HG03520 (cell line): ENCODE measurements at regions not wholly inside any gene's neighbourhood (a gene's known extent, or its start where the extent isn't known, plus 50 kb on each side); places are given as distances from the start of the nearest gene placed in this dataset.

Source experiments
- ATAC-seq: cut with Tn5 transposase; IDR thresholded peaks from one replicate; pipeline ENCODE4 v1.9.1; 2021; ENCODE audit warnings: mild to moderate bottlenecking, moderate library complexity; ENCODE audit not compliant: unreplicated experiment

DNA sequence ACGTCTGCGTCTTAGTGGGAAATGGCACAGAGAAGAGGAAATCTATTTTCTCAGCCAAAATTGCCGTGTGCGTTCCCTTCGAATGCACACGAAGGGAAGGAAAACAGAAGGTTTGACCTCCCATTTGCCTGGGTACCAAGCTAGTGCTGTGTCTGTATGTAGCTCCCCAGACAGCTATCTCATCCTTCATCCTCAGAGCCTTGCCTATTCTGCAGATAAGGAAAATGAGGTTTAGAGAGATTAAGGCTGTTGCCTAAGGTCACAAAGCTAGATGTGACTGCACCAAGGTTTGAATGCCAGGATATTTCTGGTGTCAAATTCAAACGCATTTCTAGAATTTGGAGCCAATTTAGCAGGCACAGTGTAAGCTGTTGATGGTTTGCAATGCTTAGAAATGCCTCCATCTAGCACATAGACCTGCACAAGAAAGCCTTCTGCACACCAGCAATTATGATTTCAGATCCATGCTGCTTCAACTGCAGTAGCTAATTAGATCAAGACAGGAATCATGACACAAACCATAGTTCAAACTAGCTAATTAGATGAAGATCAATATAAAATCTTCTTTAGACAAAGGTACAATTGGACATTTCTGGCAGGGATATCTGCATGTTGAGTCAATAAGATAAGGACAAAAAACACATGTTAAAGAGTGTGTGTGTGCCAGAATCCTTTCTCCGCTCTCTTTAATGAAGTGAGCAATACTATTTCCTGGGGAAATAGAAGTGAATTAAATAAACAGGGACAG is 115.1 kb downstream of the CMPK2 start:
- no peak for ATAC-seq

DNA sequence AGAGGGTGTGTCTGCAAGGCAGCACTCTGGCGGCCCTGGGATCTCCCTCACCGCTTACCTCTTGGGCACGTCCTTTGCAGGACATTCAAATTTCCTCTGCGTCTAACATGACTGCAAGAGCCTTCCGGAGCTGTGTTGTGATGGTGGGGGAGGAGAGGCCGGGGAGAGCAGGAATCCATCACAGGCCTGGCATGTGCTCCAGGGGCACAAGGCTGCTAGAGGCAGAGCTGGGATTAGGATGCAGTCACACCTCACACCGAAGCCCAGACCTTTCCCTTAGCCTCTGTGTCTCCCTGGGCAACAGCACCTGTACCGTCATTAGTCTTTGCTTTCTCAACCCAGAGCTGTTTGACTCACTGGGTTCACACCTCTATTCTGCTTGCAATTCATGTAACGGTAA is 111.3 kb downstream of the CMPK2 start:
- ATAC-seq, result no peak

DNA sequence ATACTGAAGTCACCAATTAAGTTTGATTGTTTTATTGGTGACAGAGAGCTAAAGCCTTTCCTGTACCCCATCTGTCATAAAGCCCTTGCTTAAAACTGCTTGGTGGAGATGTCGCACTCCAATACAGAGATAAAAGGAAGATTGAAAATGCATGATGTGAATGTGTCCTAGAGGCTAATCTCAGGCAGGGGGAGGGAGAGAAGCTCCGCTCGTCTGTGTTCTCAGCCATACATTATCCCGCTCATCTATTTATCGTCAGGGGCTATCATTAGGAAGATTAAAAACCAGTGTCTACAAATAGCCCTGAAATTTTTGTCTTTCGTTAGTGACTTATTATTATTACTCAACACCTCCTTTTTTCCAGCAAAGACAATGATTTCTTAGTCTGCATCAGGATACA is 110.3 kb downstream of the CMPK2 start:
- no peak for ATAC-seq

DNA sequence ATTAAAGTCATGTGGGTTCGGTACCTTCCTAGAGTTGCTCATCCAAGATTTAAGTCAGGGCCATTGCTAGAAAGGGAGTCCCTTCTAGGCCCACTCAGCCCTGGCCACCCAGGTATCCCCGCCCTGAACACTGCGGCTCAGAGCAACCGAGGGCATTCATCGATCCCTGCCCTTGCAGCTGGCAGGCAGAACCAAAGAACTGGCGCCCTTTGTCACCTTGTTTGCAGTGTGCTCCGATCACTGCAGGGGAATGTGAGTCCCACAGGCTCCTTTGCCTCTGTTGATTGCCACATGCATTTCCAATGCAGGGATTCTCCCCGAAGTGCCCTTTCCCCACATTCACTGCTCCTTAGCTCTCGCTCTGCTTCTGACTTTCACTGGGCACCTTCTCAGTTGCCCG is 108.5 kb downstream of the CMPK2 start:
- ATAC-seq, result no peak

DNA sequence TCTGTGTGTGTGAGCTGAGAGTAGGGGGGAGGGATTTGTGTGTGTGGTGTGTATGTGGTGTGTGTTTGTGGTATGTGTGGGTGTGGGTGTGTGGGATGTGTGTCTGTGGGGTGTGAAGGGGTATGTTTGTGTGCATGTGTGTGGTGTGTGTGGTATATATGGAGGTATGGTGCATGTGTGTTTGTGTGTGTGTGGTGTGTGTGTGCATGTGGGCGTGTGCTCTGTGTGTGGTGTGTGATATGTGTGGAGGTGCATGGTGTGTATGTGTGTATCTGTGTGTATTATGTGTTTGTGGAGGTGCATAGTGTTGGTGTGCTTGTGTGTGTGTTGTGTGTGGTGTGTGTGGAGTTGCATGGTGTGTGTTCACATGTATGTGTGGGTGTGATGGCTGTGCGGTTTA is 106.0 kb downstream of the CMPK2 start:
- no peak for ATAC-seq

DNA sequence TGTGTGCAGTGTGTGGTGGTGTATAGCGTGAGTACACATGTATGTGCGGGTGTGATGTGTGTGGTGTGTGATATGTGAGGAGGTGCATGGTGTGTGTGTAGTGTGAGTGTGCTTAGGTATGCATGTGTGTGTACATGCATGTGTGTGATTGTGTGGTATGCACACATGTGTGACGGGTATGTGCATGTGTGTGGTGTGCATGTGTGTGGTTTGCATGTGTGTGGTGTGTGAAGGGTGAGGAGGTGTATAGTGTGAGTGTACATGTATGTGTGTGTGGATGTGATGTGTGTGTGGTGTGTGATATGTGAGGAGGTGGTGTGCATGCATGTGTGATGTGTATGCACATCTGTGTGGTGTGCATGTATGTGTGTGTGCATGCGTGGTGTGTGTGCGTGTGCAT is 105.6 kb downstream of the CMPK2 start:
- ATAC-seq, result no peak

DNA sequence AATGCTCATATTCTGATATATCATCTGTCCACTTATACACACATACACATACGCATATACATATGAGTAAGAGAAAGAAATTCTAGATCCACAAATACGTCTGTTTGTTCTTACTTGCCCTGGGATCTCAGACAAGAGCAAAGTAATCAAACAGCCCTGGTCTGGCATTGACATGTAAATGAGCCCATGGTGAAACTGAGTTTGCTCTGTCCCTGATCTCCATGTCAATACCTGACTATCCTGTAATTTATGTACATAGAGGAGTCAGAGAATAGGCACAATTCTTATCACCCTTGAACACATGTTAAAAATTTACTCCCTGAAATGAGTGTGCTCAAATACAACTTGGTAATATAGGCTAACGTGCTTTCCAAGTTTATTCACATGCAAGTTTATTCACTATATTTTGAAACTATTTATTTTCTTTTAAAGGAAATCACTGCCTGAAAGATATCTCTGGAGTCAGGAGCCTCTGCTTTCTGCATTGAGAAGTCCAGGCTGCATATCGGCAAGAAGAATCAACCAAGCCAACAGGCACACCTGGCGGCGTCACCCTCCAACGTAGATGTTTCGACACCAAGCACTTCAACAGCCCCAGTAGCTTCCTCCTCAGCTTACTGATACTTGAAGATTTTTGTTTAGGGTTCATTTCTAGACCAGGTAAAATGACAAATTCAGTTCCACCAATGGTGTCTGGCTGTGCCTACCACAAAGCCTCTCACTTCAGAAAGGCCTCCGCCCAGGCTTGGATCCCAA is 100.6 kb downstream of the CMPK2 start:
- no peak for ATAC-seq

DNA sequence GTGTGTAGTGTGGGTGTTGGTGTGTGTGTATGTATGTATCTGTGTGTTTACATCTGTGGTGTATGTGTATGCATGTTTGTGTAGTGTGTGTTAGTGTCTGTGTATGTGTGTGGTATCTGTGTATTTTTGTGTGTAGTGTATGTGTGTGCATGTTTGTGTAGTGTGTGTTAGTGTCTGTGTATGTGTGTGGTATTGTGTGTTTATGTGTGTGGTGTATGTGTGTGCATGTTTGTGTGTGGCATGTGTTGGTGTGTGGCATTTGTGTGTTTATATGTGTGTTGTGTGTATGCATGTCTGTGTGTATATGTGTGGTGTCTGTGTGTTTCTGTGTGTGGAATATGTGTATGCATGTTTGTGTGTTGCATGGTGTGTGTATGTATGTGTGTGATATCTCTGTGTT is 96.4 kb downstream of the CMPK2 start:
- no peak for ATAC-seq

DNA sequence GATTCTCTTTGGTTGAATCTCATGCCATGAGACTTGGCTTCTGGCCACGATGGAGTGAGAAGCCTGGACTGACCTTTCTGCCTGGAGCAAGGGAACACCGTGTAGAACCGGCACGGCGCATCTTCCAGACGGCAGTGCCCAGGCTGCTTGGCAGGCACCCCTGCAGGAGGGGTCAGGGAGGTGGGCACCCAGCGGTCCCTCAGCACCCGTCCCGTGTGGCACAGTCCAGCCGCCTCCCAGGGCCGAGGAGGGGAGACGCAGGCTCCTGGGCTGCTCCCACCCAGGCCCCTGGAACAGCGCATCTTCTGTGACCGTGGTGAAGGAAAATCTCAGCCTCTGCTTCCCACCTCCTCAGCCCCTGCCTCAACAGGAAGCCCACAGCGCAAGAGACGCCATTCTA is 95.7 kb downstream of the CMPK2 start:
- ATAC-seq, result no peak

DNA sequence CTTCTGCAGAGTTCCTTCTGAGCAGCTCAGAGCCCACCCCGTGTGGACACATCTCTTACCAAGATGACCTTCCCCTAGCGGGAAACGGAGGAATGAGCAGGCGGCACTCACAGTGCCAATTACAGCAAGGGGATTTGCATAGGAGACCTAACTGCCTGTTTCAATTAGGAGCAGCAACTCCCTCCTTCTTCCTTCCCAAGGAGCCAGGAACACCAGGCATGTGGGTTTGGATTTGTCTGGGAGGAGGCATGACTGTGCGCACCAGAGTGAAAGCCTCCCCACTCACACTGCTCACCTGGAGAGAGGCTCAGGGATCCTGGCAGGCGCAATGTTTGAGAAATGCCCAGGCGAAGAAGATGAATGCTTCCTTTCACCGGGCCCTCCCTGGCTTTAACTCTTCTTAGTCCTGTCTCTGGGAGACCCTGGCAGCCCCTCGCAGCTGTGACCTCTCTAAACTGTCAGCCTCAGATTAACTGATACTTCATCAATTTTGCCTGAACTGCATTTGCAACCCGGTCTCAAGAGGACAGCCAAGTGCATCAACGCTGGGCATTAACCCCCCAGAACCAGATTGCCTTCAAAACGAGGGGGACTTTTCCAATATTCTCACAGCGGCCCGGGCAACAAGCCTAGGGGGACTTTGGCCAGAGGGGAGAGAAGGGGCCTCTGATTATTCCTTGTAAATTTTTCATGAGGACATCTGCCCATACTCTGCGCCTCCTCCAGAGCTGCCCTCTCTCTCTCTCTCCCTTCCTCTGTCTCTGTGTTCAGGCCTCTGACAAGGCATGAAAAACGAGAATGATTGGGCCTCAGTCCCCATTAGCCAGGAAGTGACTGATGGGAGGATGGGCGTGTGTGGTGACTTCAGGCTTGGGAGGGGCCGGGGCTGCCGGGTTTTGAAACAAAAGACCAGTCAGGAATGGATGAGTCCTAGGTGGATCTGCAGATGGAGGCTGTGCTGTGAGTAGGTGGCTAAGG is 93.8 kb downstream of the CMPK2 start:
- no peak for ATAC-seq

DNA sequence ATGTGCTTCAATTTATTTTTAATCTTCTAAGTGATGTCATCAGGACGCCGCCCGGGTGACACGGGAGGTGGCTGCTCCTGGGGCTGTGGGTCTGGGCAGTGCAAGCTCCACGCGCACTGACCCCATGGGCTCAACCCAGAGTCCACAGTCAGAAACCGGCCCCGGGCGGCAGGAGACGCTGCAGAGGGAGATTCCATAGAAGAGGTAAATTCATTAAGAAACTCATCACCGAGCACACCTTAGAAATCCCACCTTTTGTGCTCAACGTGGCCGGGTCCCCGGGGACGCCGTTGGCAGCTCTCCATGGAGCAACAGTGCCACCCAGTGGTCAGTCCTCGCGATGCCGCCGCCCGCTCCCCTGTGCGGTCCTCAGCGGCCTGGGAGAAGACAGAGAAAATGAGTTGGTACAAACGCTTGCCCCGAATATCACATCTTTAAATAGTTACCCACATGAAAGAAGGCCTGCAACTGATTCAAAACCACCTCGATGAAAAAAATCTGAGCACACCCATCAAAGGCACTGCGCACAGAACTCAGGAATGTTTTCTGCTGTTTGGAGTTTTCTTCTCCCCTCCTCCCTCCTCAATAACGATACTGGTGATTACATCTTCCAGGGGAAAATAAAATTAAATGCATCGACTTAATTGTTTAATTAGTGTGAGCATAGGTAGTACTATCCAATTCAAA is 92.6 kb downstream of the CMPK2 start:
- peak; percentile 92 for ATAC-seq

DNA sequence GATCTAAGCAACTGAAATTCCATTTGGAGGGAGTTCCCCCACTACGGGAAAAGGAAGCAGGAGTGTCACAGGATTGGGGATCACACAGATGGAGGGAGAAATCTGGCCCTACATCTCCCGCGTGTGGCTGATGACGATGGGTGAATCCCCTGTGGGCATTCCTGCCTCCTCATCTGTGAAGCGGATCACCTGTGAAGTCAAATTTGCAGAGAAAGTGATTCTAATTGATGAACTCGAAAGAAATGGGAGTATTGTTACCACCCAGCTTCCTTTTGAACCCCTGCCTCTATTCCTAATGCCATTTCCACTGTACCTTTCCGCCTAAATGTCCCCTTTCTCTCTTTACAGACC is 92.0 kb downstream of the CMPK2 start:
- no peak for ATAC-seq

DNA sequence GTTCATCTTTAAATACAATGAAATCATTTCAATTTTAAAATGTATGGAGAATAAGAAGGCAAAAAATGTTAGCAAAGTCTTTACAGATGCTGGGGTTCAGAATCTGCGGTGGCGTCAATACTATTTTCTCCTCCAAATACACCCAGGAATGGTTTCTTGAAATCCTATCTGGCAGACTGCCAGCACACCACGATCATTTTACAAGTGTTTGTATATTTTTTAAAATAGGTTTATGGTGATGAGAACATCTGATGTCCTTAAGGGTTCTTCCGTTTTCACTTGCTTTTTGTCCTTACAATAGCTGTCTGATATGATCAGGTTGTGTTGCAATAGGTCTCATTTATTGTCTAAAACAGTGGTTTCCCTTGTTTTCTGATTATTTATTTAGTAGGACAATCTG is 89.6 kb downstream of the CMPK2 start:
- ATAC-seq, result no peak

DNA sequence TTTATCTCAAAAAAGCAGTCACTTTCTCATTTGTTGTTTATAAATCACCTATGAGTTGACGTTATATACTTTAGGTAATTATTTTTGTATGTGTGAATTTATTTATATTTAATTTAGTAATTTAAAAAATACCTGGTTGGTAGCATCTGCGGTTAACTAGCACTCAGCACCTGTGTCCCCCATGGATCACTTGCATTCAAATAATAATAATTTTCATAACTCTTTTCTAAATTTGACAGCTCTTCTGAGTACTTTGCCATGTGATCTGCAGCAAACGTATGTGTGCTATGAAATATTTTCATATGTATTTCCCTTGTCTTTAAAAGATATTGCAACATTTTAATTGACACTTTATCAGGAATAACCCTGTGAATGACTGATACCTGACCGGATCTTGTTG is 88.1 kb downstream of the CMPK2 start:
- no peak for ATAC-seq

DNA sequence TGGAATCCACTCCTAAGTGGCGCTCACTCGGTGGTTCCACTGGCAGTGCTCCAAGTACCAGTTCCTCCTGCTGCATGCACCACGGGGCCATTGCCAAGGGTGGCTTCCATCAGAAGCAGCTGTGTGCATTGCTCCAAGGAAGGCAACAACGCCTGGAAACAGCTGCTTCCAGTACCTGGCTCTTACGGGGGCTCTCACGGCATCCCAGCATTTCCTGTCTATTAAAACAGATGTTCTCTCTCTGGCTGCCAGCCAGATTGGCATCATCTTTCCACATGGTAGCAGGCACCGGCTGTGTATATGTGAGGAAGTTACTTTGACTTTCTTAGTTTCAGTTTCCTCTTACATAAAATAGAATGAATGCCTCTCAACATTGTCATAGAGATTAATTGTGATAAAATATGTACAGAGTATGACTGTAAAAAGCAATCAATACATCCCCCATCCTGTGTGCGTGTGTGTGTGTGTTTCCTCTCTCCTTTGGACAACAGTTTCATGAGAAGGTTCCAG is 84.9 kb downstream of the CMPK2 start:
- peak; percentile 63 for ATAC-seq

DNA sequence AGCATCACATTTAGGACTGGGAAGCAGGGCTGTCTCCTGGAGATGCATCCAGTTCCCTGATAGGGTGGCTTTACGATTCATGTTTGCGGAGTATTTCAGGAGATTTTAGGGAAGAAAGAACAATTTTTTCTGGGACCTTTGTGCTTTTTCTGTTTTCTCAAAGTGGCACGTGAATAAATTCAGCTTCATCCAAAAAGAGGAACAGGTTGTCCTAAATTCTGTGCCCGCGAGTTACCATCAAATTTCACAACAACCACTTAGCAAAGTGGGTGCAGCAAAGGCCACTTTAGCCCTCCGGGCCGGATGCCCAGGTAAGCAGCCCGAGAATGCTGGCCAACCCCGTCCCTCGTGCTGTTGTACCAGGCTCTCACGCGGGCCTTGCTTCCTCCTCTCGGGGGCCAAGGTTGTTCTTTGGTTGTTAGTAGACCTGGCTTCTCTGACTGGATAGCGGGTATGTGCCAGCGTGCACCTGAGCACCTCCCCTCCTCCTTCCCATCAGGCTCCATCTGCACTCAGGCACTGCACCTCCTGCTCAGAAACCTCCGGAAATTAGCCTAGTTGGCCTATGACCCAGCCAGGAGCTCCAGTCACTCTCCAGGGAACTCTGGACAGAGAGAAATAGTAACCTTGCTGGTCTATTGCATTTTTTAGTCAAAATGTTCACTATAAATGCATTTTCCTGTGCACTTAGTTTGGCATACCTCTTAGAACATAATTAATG is 83.0 kb downstream of the CMPK2 start:
- no peak for ATAC-seq

DNA sequence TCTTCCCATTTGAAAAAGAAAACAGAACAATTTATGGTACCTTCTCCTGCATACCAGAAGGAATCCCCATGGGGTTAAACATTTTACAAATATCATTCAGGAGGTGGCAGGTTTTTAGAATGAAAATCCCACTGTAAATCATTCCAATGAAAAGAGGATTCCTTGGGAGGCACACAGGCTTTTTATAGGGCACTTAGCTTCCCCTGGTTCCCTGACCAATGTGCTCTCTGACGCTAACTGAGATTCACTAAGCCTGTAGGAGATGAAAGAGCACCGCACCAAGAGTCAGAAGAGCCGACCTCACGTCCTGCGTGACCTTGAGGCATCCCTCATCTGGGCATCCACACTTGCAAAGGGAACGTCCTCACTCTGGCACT is 82.5 kb downstream of the CMPK2 start:
- no peak for ATAC-seq

DNA sequence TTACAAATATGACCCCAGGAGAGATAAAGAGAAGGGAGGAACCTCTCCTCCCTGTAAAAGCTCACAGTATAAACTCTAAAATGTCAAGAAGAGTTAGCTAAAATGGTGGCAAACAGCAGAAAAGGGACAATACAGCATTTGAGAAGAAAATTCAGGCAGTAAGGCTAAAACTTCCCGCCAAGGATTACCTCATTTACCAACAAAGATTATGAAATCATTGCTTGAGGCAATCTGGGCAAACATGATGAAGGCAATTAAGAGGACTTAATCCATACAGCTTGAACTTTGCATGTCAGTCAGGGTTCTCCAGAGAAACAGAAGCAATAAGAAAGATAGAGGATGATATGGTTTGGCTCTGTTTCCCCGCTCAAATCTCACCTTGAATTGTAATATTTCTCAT is 81.4 kb downstream of the CMPK2 start:
- no peak for ATAC-seq

DNA sequence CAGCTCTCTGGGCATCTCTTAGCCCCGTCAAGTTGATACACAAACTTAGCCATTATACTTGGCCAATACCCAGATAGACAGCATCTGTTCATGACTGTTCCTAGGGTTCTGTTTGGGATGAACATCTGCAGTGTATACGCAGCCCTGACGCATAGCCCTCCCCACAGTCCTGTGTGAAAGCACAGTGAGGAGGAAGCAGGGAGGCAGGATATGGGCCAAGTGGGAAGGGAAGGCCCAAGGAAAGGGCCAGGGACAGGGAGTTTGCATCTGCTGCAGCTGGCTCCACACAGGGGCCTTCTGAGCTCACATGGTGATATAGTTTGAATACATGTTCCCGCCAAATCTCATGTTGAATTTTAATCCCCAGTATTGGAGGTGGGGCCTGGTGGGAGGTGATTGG is 80.2 kb downstream of the CMPK2 start:
- no peak for ATAC-seq

DNA sequence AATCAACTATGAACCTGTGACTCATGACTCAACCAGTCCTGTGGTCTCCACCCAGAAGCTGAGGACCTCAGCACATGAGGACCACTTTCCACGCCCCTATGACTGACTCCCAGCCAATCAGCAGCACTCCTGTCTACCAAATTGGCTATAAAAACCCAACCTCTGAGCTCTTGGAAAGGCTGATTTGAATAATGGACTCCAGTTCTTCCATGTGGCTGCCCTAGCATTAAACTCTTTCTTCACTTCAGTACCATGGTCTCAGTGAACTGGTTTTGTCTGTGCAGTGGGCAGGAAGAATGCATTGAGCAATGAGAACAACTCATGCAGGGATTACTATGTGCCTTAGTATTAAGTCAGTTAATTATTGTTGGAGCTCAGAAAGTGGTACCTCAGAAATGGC is 78.3 kb downstream of the CMPK2 start:
- no peak for ATAC-seq
